ENCODE measurements at regions not wholly inside any gene's neighbourhood (a gene's known extent, or its start where the extent isn't known, plus 50 kb on each side); places are given as distances from the start of the nearest gene placed in this dataset.

DNA sequence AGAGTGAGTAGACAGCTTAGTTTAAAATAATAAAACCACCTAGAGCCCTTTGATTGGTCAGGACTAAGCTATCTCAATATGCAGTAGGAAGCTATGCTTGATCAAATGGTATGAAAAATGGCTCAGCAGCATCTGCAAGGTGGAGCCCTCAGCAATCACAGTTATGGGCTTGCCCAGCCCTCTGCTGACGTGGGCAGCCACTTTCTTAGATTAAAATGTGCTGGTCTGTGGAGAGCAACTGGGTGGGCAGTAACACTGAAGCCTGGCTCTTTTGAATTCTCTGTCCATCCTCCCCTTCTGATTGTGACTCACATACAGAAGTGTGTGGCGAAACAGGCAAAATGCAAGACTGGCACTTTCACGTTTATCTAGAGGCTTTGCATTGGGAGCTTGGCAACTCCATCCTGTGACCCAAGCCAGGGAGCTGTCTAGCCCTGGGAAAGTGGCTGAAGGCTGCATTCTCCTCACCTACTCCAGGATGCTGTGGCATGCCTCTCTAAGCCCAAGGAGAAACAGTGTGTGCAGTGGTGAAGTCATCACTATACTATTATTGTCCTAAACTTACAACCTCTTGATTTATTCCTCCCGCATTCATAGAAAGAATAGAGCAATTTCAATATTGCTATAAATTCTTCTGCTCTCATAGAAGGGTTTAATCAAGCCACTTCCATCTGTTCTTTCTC is 61.1 kb downstream of the MED10 start:
- Histone ChIP-seq H3K4me1 (replicated peaks in 1 of 4; ENCODE audit: control insufficient read depth in 3 of 4, insufficient read depth in 4 of 4, low read length in 3 of 4) (no peaks in the 10 kb centered on the region), H2BK12ac (ENCODE audit: low read depth, low read length) (no peak overlapping the region), H2BK5ac (ENCODE audit: low read depth, low read length) (no peak overlapping the region), H2BK120ac (replicated peaks; ENCODE audit: low read depth, low read length) (no peak overlapping the region), H3K56ac (replicated peaks; ENCODE audit: insufficient read length, low read depth, low read length) (no peak overlapping the region), H2AK5ac (ENCODE audit: low read depth, low read length) (no peak overlapping the region), H3K9me3 (ENCODE audit: insufficient read depth in 2 of 2, low read depth in 1 of 2, low read length in 1 of 2) (peaks cover 1 to 8% of the 10 kb centered on the region in 2 experiments; a peak in 3 of 4 replicates), H3K4me3 (ENCODE audit: extremely low read depth in 1 of 4, insufficient read depth in 2 of 4, low read depth in 3 of 4, low read length in 4 of 4) (no peak overlapping the region), H3K14ac (ENCODE audit: insufficient read length) (no peak overlapping the region), H2AFZ (ENCODE audit: low read length) (no peak overlapping the region), H3K23me2 (ENCODE audit: low read depth, low read length) (no peaks in the 10 kb centered on the region), H3K27ac (ENCODE audit: low read depth, low read length) (no peak overlapping the region), H3K18ac (ENCODE audit: extremely low read depth, low read length) (no peak overlapping the region), H3K9ac (replicated peaks in 1 of 4; ENCODE audit: extremely low read depth in 1 of 4, low read depth in 3 of 4, low read length in 3 of 4) (no peak overlapping the region), H4K20me1 (replicated peaks in 1 of 2; ENCODE audit: control insufficient read depth in 1 of 2, insufficient read depth in 2 of 2, low read length in 2 of 2) (no peaks in the 10 kb centered on the region), H4K8ac (ENCODE audit: extremely low read depth, insufficient read depth, low read length) (no peak overlapping the region), H3K36me3 (ENCODE audit: control insufficient read depth in 2 of 4, insufficient read depth in 4 of 4, low read length in 3 of 4) (no peaks in the 10 kb centered on the region), H2BK15ac (ENCODE audit: low read length) (no peak overlapping the region), H3K4me2 (ENCODE audit: insufficient read depth in 1 of 2, low read depth in 2 of 2, low read length in 2 of 2) (no peak overlapping the region), H4K91ac (replicated peaks; ENCODE audit: insufficient read length, low read length) (no peak overlapping the region), H3K79me1 (ENCODE audit: low read depth, low read length) (no peaks in the 10 kb centered on the region), H3K4ac (replicated peaks; ENCODE audit: insufficient read length, low read depth, low read length) (no peak overlapping the region), H3K79me2 (ENCODE audit: control insufficient read depth in 1 of 2, insufficient read depth in 2 of 2, low read length in 2 of 2) (no peaks in the 10 kb centered on the region), H3K27me3 (replicated peaks in 1 of 4; ENCODE audit: control insufficient read depth in 3 of 4, extremely low read depth in 1 of 4, insufficient read depth in 3 of 4, low read length in 3 of 4) (peaks cover 0 to 2% (median under 1%) of the 10 kb centered on the region in 4 experiments; a peak in 3 of 7 replicates), H3K23ac (ENCODE audit: insufficient read length) (no peak overlapping the region), H2BK20ac (ENCODE audit: low read length) (no peak overlapping the region), H4K5ac (ENCODE audit: insufficient read length, low read depth, low read length) (no peak overlapping the region)
- DNase-seq (ENCODE audit: low read depth in 1 of 2, low spot score in 2 of 2) = no peak
- ChIA-PET POLR2A (ENCODE audit: partially characterized antibody) (no interaction called here), CTCF (ENCODE audit: partially characterized antibody) (interaction anchor here (1.5 kb wide), 2 partner anchors 13 to 118 kb away, joined by 3 to 6 read pairs; no protein-coding TSS in a partner anchor)
- no peak for FAIRE-seq
- WGBS, 2 experiments (ENCODE audit: extremely low coverage in 1 of 2, insufficient coverage in 1 of 2, insufficient read length in 1 of 2, insufficient replicate concordance in 2 of 2, low coverage in 1 of 2, low lambda C conversion rate in 2 of 2, missing lambda C conversion rate in 1 of 2) = 78% methylated on average over 4 of the region's 4 CpGs; no CpG with 5 or more reads in 1 of the 2 experiments
- TF ChIP-seq, protein P1, sequence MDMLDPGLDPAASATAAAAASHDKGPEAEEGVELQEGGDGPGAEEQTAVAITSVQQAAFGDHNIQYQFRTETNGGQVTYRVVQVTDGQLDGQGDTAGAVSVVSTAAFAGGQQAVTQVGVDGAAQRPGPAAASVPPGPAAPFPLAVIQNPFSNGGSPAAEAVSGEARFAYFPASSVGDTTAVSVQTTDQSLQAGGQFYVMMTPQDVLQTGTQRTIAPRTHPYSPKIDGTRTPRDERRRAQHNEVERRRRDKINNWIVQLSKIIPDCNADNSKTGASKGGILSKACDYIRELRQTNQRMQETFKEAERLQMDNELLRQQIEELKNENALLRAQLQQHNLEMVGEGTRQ (IDR thresholded peaks at IDR 0.05; ENCODE audit: low read length) = no peak
- TF ChIP-seq TEAD4 (IDR thresholded peaks at IDR 0.05; ENCODE audit: low read depth, low read length) (no peak), SIN3A (conservative IDR thresholded peaks at IDR 0.05 in 1 of 2, IDR thresholded peaks at IDR 0.05 in 1 of 2; ENCODE audit: low read depth in 1 of 2, low read length in 2 of 2) (no peak), SRF (IDR thresholded peaks at IDR 0.05; ENCODE audit: low read depth, low read length) (no peak), POLR2A (IDR thresholded peaks at IDR 0.05; ENCODE audit: control extremely low read depth in 1 of 2, low read depth in 2 of 2, low read length in 2 of 2) (no peak), RXRA (IDR thresholded peaks at IDR 0.05; ENCODE audit: insufficient read depth, low read depth, low read length) (no peak), TAF7 (optimal IDR thresholded peaks at IDR 0.05; ENCODE audit: borderline replicate concordance, low read depth, low read length) (no peak), SIRT6 (IDR thresholded peaks at IDR 0.05; ENCODE audit: low read length) (no peak), ASH2L (IDR thresholded peaks at IDR 0.05; ENCODE audit: low read length) (no peak)
- TF ChIP-seq, protein P2, sequence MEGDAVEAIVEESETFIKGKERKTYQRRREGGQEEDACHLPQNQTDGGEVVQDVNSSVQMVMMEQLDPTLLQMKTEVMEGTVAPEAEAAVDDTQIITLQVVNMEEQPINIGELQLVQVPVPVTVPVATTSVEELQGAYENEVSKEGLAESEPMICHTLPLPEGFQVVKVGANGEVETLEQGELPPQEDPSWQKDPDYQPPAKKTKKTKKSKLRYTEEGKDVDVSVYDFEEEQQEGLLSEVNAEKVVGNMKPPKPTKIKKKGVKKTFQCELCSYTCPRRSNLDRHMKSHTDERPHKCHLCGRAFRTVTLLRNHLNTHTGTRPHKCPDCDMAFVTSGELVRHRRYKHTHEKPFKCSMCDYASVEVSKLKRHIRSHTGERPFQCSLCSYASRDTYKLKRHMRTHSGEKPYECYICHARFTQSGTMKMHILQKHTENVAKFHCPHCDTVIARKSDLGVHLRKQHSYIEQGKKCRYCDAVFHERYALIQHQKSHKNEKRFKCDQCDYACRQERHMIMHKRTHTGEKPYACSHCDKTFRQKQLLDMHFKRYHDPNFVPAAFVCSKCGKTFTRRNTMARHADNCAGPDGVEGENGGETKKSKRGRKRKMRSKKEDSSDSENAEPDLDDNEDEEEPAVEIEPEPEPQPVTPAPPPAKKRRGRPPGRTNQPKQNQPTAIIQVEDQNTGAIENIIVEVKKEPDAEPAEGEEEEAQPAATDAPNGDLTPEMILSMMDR (IDR thresholded peaks at IDR 0.05; ENCODE audit: control extremely low read depth in 1 of 3, insufficient read depth in 1 of 3, low read depth in 1 of 3, low read length in 3 of 3) = no peak

Data from H1 (cell line).